Skeletal muscle satellite cell (primary cell): ENCODE measurements at regions not wholly inside any gene's neighbourhood (a gene's known extent, or its start where the extent isn't known, plus 50 kb on each side); places are given as distances from the start of the nearest gene placed in this dataset.
"Not testable (repeated sequence)": the region's sequence is repeated elsewhere in the genome, so short reads cannot be mapped to it uniquely, and the experiment has no call there.

ENCODE experiments used
- H3K27me3 ChIP-seq: 2 replicates; pipeline ENCODE4 v1.7.0; 2013; ENCODE audit warnings: low read length; ENCODE audit not compliant: control insufficient read depth, insufficient read depth
- H3K36me3 ChIP-seq: 2 replicates; pipeline ENCODE4 v1.7.0; 2013; ENCODE audit warnings: mild to moderate bottlenecking, control low read depth, low read length; ENCODE audit not compliant: insufficient read depth
- H3K4me1 ChIP-seq: 2 replicates; pipeline ENCODE4 v1.7.0; 2013; ENCODE audit warnings: low read length; ENCODE audit not compliant: control insufficient read depth, insufficient read depth
- H3K4me2 ChIP-seq: 2 replicates; pipeline ENCODE4 v1.7.0; 2013; ENCODE audit warnings: mild to moderate bottlenecking, low read length
- H3K4me3 ChIP-seq: 2 replicates; pipeline ENCODE4 v1.7.0; 2013; ENCODE audit warnings: low read length
- H3K9ac ChIP-seq: 2 replicates; pipeline ENCODE4 v1.7.0; 2013; ENCODE audit warnings: mild to moderate bottlenecking, low read depth, low read length, moderate library complexity
- H3K9me3 ChIP-seq: replicated peaks from 2 replicates; pipeline ENCODE4 v1.7.0; 2013; ENCODE audit warnings: mild to moderate bottlenecking, control low read depth, low read length

- H3K4me2 ChIP-seq: peak overlapping the region; percentile 41
- H3K9ac ChIP-seq, H3K27me3 ChIP-seq, H3K9me3 ChIP-seq, H3K36me3 ChIP-seq, H3K4me3 ChIP-seq: not testable (repeated sequence)
- H3K4me1 ChIP-seq: peaks cover 18% of the 10 kb centered on the region
Measured at GRCh38 chr16:70014915-70015314, 63.8 kb downstream of the CLEC18A start.

GRCh38 chr16:70016751-70017150, 65.6 kb downstream of the CLEC18A start:
- H3K4me3 ChIP-seq, H3K27me3 ChIP-seq, H3K4me2 ChIP-seq, H3K36me3 ChIP-seq, H3K9ac ChIP-seq, H3K9me3 ChIP-seq: not testable (repeated sequence)
- H3K4me1 ChIP-seq: peaks cover 13% of the 10 kb centered on the region

DNA sequence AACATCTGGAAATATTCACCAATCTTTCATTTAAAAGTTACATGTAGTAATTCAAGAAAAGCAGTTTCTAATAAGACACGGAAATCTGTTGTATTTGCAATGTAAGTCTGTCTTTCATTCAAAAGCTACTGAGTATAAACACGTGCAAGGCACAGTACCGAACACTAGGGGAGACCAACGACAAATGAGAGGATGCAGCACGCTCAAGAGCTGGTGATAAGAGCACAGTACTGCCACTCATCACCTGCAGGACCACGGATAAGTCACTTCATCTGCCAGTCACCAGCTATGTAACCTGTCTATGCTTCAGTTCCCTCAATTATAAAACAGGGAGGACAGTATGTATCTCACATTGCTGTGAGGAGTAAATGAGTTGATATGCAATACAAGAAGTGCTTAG, 67.1 kb downstream of the CLEC18A start:
- Histone ChIP-seq H3K36me3 (peaks cover 9% of the 10 kb centered on the region), H3K4me2 (no peak overlapping the region), H3K4me3 (no peak overlapping the region), H3K9ac (no peak overlapping the region), H3K4me1 (peaks cover 18% of the 10 kb centered on the region), H3K27me3 (no peaks in the 10 kb centered on the region), H3K9me3 (no peaks in the 10 kb centered on the region)

- not testable (repeated sequence) for H3K4me2 ChIP-seq, H3K9me3 ChIP-seq, H3K4me3 ChIP-seq, H3K9ac ChIP-seq, H3K27me3 ChIP-seq
- H3K4me1 ChIP-seq: peaks cover 16% of the 10 kb centered on the region
- peaks cover 14% of the 10 kb centered on the region for H3K36me3 ChIP-seq
Measured at GRCh38 chr16:70023207-70023606, 72.1 kb downstream of the CLEC18A start.

DNA sequence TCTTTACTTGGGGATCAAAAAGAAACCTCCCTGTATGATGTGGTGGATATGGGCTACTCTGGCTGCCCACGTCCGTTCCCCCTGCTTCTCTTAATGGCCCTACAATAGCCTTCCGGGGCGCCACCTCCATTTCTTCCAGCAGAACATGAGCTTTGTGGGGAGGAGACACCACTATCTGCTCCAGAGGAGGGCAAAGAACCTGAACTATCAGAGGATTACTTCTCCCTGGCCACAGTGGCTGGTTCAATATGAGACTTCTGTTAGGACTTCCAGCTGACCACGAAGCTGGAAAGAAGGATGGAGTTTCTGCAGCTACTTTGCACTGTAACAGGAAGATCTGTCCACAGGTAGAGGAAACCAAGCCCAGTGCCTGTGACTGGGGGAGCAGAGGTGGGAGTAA, 72.8 kb downstream of the CLEC18A start:
- peaks cover 16% of the 10 kb centered on the region for H3K4me1 ChIP-seq
- H3K9ac ChIP-seq, H3K27me3 ChIP-seq, H3K9me3 ChIP-seq, H3K4me2 ChIP-seq, H3K4me3 ChIP-seq: not testable (repeated sequence)
- H3K36me3 ChIP-seq: peaks cover 14% of the 10 kb centered on the region

DNA sequence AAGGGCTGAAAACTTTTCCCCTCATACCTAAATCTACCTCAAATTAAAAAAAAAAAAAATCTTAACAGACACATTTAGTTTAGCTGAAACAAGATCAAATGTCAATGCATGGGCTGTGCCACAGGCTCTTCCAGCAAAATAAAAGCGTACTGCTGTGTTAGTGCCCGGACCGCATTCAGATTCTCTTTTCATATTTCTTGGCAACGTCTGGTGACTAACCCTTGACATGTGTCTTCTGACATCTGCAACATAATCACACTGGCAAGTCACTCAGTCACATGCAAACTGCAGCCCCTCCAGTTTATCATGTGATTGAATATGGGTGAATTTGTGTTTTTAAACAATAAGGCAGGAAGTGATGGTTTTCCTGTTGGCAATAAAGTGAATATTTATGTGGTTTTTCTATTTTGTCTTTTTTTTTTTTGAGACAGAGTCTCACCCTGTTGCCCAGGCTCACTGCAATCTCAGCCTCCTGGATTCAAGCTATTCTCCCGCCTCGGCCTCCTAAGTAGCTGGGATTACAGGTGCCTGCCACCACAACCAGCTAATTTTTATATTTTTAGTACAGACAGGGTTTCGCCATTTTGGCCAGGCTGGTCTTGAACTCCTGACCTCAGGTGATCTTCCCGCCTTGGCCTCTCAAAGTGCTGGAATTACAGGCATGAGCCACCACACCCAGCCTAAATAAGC, 75.2 kb downstream of the CLEC18A start:
- not testable (repeated sequence) for H3K4me3 ChIP-seq, H3K36me3 ChIP-seq, H3K4me2 ChIP-seq, H3K9ac ChIP-seq, H3K9me3 ChIP-seq, H3K27me3 ChIP-seq
- peaks cover 16% of the 10 kb centered on the region for H3K4me1 ChIP-seq

DNA sequence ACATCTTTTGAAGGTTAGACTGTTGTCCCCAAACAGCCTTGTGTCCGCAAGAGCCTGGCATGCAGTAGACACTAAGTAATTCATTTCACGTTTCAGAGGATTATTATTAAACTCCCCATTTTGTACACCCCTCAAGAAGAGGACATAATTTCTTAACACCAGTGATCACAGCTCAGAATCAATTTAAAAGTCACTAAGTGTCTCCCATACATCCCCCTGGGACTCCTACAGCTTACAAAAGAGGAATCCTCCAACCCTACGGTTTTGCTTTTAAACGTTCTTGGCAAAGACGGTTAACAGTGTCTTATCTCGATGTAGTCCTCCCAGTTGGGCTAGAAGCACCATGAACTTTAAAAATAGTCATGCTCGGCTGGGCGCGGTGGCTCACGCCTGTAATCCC, 81.2 kb upstream of the PDPR start:
- not testable (repeated sequence) for H3K4me2 ChIP-seq, H3K27me3 ChIP-seq

DNA sequence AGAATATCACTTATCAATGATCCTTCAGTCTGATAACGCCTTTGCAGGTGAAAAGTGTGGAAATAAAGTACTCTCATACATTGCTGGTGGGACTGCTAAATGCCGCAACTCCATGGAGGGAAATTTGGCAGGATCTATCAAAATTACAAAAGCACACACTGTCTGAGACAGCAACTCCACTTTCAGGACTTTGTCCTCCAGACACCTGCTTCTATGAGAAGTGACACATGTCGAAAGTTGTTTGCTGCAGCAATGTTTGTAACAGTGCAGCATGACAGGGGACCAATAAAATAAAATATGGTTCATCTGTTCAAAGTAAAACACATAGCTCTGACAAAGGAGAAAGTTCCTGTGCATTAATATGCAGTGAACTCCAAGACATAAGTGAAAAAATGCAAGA, 76.2 kb upstream of the PDPR start:
- not testable (repeated sequence) for H3K27me3 ChIP-seq, H3K36me3 ChIP-seq, H3K4me2 ChIP-seq, H3K4me1 ChIP-seq, H3K9ac ChIP-seq, H3K9me3 ChIP-seq, H3K4me3 ChIP-seq

More for the DNA sequence above, 81.2 kb upstream of the PDPR start:
- not testable (repeated sequence) for H3K4me3 ChIP-seq, H3K9me3 ChIP-seq, H3K9ac ChIP-seq, H3K36me3 ChIP-seq, H3K4me1 ChIP-seq

DNA sequence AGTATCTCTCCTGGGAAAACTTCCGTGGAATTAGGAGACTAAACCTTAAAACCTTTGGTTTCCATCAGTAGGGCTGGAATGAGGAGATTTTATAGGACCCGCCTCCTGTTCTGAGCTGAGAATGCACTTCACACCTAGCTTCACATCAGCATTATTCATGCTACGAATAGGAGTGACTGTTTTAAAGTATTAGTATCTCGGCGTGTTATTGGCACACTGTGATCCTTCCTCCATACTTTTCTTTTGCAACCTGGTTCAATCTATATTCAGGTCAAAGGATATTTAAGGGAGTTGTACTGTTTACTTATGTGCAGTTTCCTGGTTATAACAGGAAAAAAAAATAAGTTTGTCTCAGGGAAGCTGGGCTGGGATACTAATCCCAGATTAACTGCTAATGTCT, 73.6 kb upstream of the PDPR start:
- not testable (repeated sequence) for H3K36me3 ChIP-seq, H3K9me3 ChIP-seq, H3K4me3 ChIP-seq, H3K4me2 ChIP-seq, H3K27me3 ChIP-seq, H3K9ac ChIP-seq, H3K4me1 ChIP-seq

DNA sequence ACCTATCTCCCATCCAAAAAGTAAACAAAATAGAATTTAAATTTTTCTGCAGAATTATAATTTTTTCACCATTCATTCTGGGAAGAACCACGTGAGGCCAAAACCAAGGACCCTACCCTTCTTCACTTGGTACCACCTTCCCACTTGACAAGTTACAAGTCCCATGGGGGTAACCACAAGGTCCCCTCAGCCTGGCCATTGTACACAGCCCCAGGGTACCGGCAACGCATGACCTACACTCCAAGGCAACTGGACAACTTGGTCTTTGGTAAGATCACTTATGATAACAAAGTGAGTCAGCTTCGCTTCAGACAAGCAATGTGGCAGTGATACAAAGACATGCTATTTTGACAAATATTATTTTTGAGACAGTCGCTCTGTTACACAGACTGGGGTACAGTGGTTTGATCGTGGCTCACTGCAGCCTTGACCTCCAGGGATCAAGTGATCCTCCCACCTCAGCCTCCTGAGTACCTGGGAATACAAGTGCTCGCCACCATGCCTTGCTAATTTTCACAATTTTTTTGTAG, 70.5 kb upstream of the PDPR start:
- H3K9ac ChIP-seq, H3K4me1 ChIP-seq, H3K9me3 ChIP-seq, H3K27me3 ChIP-seq, H3K4me2 ChIP-seq, H3K36me3 ChIP-seq, H3K4me3 ChIP-seq: not testable (repeated sequence)

DNA sequence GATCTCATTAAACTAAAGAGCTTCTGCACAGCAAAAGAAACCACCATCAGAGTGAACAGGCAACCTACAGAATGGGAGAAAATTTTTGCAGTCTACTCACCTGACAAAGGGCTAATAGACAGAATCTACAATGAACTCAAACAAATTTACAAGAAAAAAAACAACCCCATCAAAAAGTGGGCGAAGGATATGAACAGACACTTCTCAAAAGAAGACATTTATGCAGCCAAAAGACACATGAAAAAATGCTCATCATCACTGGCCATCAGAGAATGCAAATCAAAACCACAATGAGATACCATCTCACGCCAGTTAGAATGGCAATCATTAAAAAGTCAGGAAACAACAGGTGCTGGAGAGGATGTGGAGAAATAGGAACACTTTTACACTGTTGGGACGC, 67.6 kb upstream of the PDPR start:
- H3K27me3 ChIP-seq, H3K4me2 ChIP-seq, H3K9ac ChIP-seq, H3K4me3 ChIP-seq, H3K4me1 ChIP-seq, H3K9me3 ChIP-seq, H3K36me3 ChIP-seq: not testable (repeated sequence)

DNA sequence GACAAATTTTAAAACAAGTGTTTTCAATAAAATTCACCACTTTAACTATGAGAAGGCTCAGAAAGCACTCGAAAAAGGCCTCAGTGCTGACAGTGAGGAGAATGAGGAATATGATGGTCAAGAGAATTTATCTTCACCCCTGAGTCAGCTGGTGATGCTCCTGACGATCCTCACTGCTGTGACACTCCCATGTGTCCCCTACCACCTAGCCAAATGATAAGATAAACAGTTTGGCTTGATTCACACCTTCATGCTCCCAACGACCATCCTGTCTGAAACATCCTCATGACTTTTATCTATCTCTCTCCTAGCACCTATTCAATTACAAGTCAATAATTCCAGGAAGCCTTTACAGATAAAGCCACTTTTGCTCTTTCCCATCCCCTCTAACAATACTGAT, 66.0 kb upstream of the PDPR start:
- H3K9me3 ChIP-seq, H3K4me1 ChIP-seq, H3K4me3 ChIP-seq, H3K27me3 ChIP-seq, H3K9ac ChIP-seq, H3K36me3 ChIP-seq, H3K4me2 ChIP-seq: not testable (repeated sequence)
